Mesenchymal stem cell (in vitro differentiated cells and primary cell): ENCODE measurements at regions not wholly inside any gene's neighbourhood (a gene's known extent, or its start where the extent isn't known, plus 50 kb on each side); places are given as distances from the start of the nearest gene placed in this dataset.
A peak's percentile ranks its signal among the peaks of the same experiment; 100 is the strongest.

ENCODE experiments used
- DNase-seq: peaks from one replicate; pipeline ENCODE4 v3.0.0-alpha.2; 2013
- H2AFZ ChIP-seq: one replicate; pipeline ENCODE4 v1.6.1; 2013; ENCODE audit warnings: low read depth, mild to moderate bottlenecking, control low read depth, inconsistent platforms, low read length, moderate library complexity
- H2AK5ac ChIP-seq: 2 replicates; pipeline ENCODE4 v1.6.1; 2013; ENCODE audit warnings: low read length, moderate library complexity, mild to moderate bottlenecking, inconsistent platforms; ENCODE audit not compliant: severe bottlenecking
- H2BK120ac ChIP-seq: one replicate; pipeline ENCODE4 v1.6.1; 2013; ENCODE audit warnings: low read depth, mild to moderate bottlenecking, inconsistent platforms, low read length, moderate library complexity
- H2BK12ac ChIP-seq, 2 experiments: one replicate each; pipeline ENCODE4 v1.6.1; 2013; ENCODE audit warnings: inconsistent platforms in 2 of 2, low read length in 2 of 2, mild to moderate bottlenecking in 2 of 2, moderate library complexity in 2 of 2, control low read depth in 1 of 2
- H2BK15ac ChIP-seq: one replicate; pipeline ENCODE4 v1.6.1; 2013; ENCODE audit warnings: mild to moderate bottlenecking, low read depth, inconsistent platforms; ENCODE audit not compliant: poor library complexity, severe bottlenecking
- H2BK5ac ChIP-seq: 2 replicates; pipeline ENCODE4 v1.6.1; 2013; ENCODE audit warnings: low read depth, mild to moderate bottlenecking, low read length, control low read depth, inconsistent platforms; ENCODE audit not compliant: poor library complexity, severe bottlenecking
- H3K14ac ChIP-seq, 2 experiments: one replicate each; pipeline ENCODE4 v1.6.1; 2013; ENCODE audit warnings: inconsistent platforms in 2 of 2, low read length in 2 of 2, control low read depth in 1 of 2, mild to moderate bottlenecking in 1 of 2, moderate library complexity in 1 of 2
- H3K18ac ChIP-seq, 2 experiments: one replicate each; pipeline ENCODE4 v1.6.1; 2013; ENCODE audit warnings: inconsistent platforms in 2 of 2, low read length in 2 of 2, control low read depth in 1 of 2, low read depth in 1 of 2, mild to moderate bottlenecking in 1 of 2
- H3K23ac ChIP-seq, 2 experiments: one replicate each; pipeline ENCODE4 v1.6.1; 2013; ENCODE audit warnings: inconsistent platforms in 2 of 2, low read length in 2 of 2, mild to moderate bottlenecking in 2 of 2, moderate library complexity in 2 of 2, control low read depth in 1 of 2
- H3K27ac ChIP-seq: 2 replicates; pipeline ENCODE4 v1.5.1; 2013; ENCODE audit warnings: mild to moderate bottlenecking, moderate library complexity, low read length, control low read depth, inconsistent platforms; ENCODE audit not compliant: poor library complexity, severe bottlenecking
- H3K27me3 ChIP-seq, 2 experiments: 2 replicates each; pipeline versions ENCODE4 v1.6.1 to v1.7.0; 2013; ENCODE audit warnings: low read length in 2 of 2, mild to moderate bottlenecking in 2 of 2, moderate library complexity in 2 of 2, control low read depth in 1 of 2, inconsistent platforms in 1 of 2; ENCODE audit not compliant: control insufficient read depth in 1 of 2, insufficient read depth in 1 of 2
- H3K36me3 ChIP-seq, 2 experiments: 2 replicates each; pipeline versions ENCODE4 v1.6.1 to v1.7.0; 2013; ENCODE audit warnings: low read length in 2 of 2, control low read depth in 1 of 2, inconsistent platforms in 1 of 2, low read depth in 1 of 2, mild to moderate bottlenecking in 1 of 2; ENCODE audit not compliant: insufficient read depth in 2 of 2, control insufficient read depth in 1 of 2
- H3K4ac ChIP-seq, 2 experiments: one replicate each; pipeline ENCODE4 v1.6.1; 2013; ENCODE audit warnings: inconsistent platforms in 2 of 2, low read length in 2 of 2, mild to moderate bottlenecking in 2 of 2, moderate library complexity in 2 of 2, control low read depth in 1 of 2, low read depth in 1 of 2
- H3K4me1 ChIP-seq: 2 replicates; pipeline ENCODE4 v1.6.1; 2013; ENCODE audit warnings: low read depth, low read length, control low read depth; ENCODE audit not compliant: control insufficient read depth, insufficient read depth
- H3K4me2 ChIP-seq: 2 replicates; pipeline ENCODE4 v1.6.1; 2013; ENCODE audit warnings: low read length, mild to moderate bottlenecking, inconsistent platforms; ENCODE audit not compliant: poor library complexity, severe bottlenecking
- H3K4me3 ChIP-seq, 2 experiments: 2 replicates each; pipeline versions ENCODE4 v1.5.1 to v1.7.0; 2013; ENCODE audit warnings: low read length in 2 of 2, mild to moderate bottlenecking in 2 of 2, control low read depth in 1 of 2, low read depth in 1 of 2; ENCODE audit not compliant: insufficient read depth in 1 of 2
- H3K79me1 ChIP-seq: replicated peaks from 2 replicates; pipeline ENCODE4 v1.6.1; 2013; ENCODE audit warnings: mild to moderate bottlenecking, control low read depth, low read length, inconsistent platforms; ENCODE audit not compliant: poor library complexity, severe bottlenecking
- H3K9ac ChIP-seq: 2 replicates; pipeline ENCODE4 v1.7.0; 2013; ENCODE audit warnings: mild to moderate bottlenecking, low read length, moderate library complexity
- H3K9me3 ChIP-seq: 2 replicates; pipeline ENCODE4 v1.7.0; 2013; ENCODE audit warnings: mild to moderate bottlenecking, low read length; ENCODE audit not compliant: control insufficient read depth
- H4K8ac ChIP-seq: one replicate; pipeline ENCODE4 v1.6.1; 2013; ENCODE audit warnings: inconsistent platforms, mild to moderate bottlenecking, low read length, moderate library complexity
- H4K91ac ChIP-seq: one replicate; pipeline ENCODE4 v1.6.1; 2013; ENCODE audit warnings: mild to moderate bottlenecking, low read length, inconsistent platforms
- WGBS: methylation state at CpG from one replicate; pipeline ENCODE4 v1.1.7; 2013; ENCODE audit warnings: mixed read lengths; 5-methylcytosine and 5-hydroxymethylcytosine counted together

GRCh38 chr14:80315681-80316080, 104.4 kb upstream of the DIO2 start:
- Histone ChIP-seq H4K8ac (no peak overlapping the region), H3K4me1 (no peaks in the 10 kb centered on the region), H4K91ac (no peak overlapping the region), H3K14ac (no peak overlapping the region), H3K27ac (no peak overlapping the region), H3K79me1 (no peaks in the 10 kb centered on the region), H2BK5ac (no peak overlapping the region), H3K18ac (no peak overlapping the region), H3K9ac (no peak overlapping the region), H2BK12ac (no peak overlapping the region), H3K36me3 (no peaks in the 10 kb centered on the region), H3K23ac (no peak overlapping the region), H2BK120ac (no peak overlapping the region), H3K9me3 (peaks cover 6% of the 10 kb centered on the region), H3K4me3 (no peak overlapping the region), H3K4me2 (no peak overlapping the region), H3K27me3 (no peaks in the 10 kb centered on the region), H2AFZ (no peak overlapping the region), H2AK5ac (no peak overlapping the region), H2BK15ac (no peak overlapping the region), H3K4ac (no peak overlapping the region)
- WGBS: no CpG with 5 or more reads among the region's 1 CpG
- DNase-seq: no peak

- Histone ChIP-seq H3K4me3 (no peak overlapping the region), H3K4me2 (no peak overlapping the region), H2BK120ac (no peak overlapping the region), H3K79me1 (no peaks in the 10 kb centered on the region), H4K91ac (no peak overlapping the region), H3K23ac (no peak overlapping the region), H2BK15ac (no peak overlapping the region), H3K27me3 (no peaks in the 10 kb centered on the region), H2BK5ac (no peak overlapping the region), H2AK5ac (no peak overlapping the region), H3K18ac (no peak overlapping the region), H3K9me3 (no peaks in the 10 kb centered on the region), H4K8ac (no peak overlapping the region), H3K27ac (no peak overlapping the region), H3K14ac (no peak overlapping the region), H2BK12ac (no peak overlapping the region), H3K4ac (no peak overlapping the region), H3K9ac (no peak overlapping the region), H3K36me3 (no peaks in the 10 kb centered on the region), H2AFZ (no peak overlapping the region), H3K4me1 (no peaks in the 10 kb centered on the region)
- peak; percentile 17 for DNase-seq
Measured at GRCh38 chr14:80313806-80314205, 102.5 kb upstream of the DIO2 start.

- H3K27me3 ChIP-seq: no peaks in the 10 kb centered on the region
- H3K4me2 ChIP-seq: no peak overlapping the region
- no peak overlapping the region for H2BK5ac ChIP-seq
- H3K9ac ChIP-seq: no peak overlapping the region
- H3K4ac ChIP-seq: no peak overlapping the region
- H2BK15ac ChIP-seq: no peak overlapping the region
- no peak overlapping the region for H2AFZ ChIP-seq
- H3K27ac ChIP-seq: no peak overlapping the region
- no peak overlapping the region for H4K91ac ChIP-seq
- peak; percentile 21 for DNase-seq
- no peak overlapping the region for H3K18ac ChIP-seq
- no peaks in the 10 kb centered on the region for H3K9me3 ChIP-seq
- H3K36me3 ChIP-seq: no peaks in the 10 kb centered on the region
- no peak overlapping the region for H2BK120ac ChIP-seq
- H4K8ac ChIP-seq: no peak overlapping the region
- no peaks in the 10 kb centered on the region for H3K4me1 ChIP-seq
- no peak overlapping the region for H2AK5ac ChIP-seq
- 75% methylated on average over 5 of the region's 5 CpGs for WGBS
- no peak overlapping the region for H3K14ac ChIP-seq
- no peak overlapping the region for H2BK12ac ChIP-seq
- no peaks in the 10 kb centered on the region for H3K79me1 ChIP-seq
- no peak overlapping the region for H3K4me3 ChIP-seq
- no peak overlapping the region for H3K23ac ChIP-seq
Measured at GRCh38 chr14:80310938-80311750, 99.8 kb upstream of the DIO2 start.

GRCh38 chr14:80304125-80304766, 92.9 kb upstream of the DIO2 start:
- no peak overlapping the region for H3K4ac ChIP-seq
- no peak overlapping the region for H3K4me3 ChIP-seq
- H2AK5ac ChIP-seq: no peak overlapping the region
- no peak overlapping the region for H3K4me2 ChIP-seq
- no peak overlapping the region for H3K14ac ChIP-seq
- no peaks in the 10 kb centered on the region for H3K9me3 ChIP-seq
- no peaks in the 10 kb centered on the region for H3K4me1 ChIP-seq
- DNase-seq: peak; percentile 30
- H2BK5ac ChIP-seq: no peak overlapping the region
- H3K27me3 ChIP-seq: no peaks in the 10 kb centered on the region
- H3K27ac ChIP-seq: no peak overlapping the region
- no peak overlapping the region for H3K23ac ChIP-seq
- H3K79me1 ChIP-seq: no peaks in the 10 kb centered on the region
- no peak overlapping the region for H4K91ac ChIP-seq
- H2BK120ac ChIP-seq: no peak overlapping the region
- H3K9ac ChIP-seq: no peak overlapping the region
- H3K36me3 ChIP-seq: no peaks in the 10 kb centered on the region
- H4K8ac ChIP-seq: no peak overlapping the region
- H2AFZ ChIP-seq: no peak overlapping the region
- WGBS: 83% methylated on average over 5 of the region's 6 CpGs
- no peak overlapping the region for H3K18ac ChIP-seq
- no peak overlapping the region for H2BK15ac ChIP-seq
- H2BK12ac ChIP-seq: no peak overlapping the region
